CD14-positive monocyte (primary cell): ENCODE measurements at regions not wholly inside any gene's neighbourhood (a gene's known extent, or its start where the extent isn't known, plus 50 kb on each side); places are given as distances from the start of the nearest gene placed in this dataset.

Experiments
- DNase-seq, 3 donors: peaks; one replicate each; pipeline ENCODE4 v3.0.0-alpha.2; 2011 to 2022
- H2AFZ ChIP-seq: 2 replicates; pipeline ENCODE4 v1.6.0; 2012; ENCODE audit warnings: mild to moderate bottlenecking, low read depth, low read length, inconsistent platforms; ENCODE audit not compliant: insufficient read depth, poor library complexity, severe bottlenecking
- H3K27ac ChIP-seq, 2 donors: 1 replicate in 1 of 2; 2 replicates in 1 of 2; pipeline ENCODE4 v1.5.1; 2012 to 2013; ENCODE audit warnings: low read length in 2 of 2, control low read depth in 1 of 2, inconsistent platforms in 1 of 2, low read depth in 1 of 2, mild to moderate bottlenecking in 1 of 2
- H3K27me3 ChIP-seq, 2 donors: one replicate each; pipeline versions ENCODE4 v1.6.0 to v1.6.1; 2011 to 2013; ENCODE audit warnings: low read length in 2 of 2; ENCODE audit not compliant: control insufficient read depth in 2 of 2, insufficient read depth in 2 of 2
- H3K36me3 ChIP-seq, 2 donors: replicated peaks in 1 of 2; 1 replicate in 1 of 2; 2 replicates in 1 of 2; pipeline versions ENCODE4 v1.5.1 to v1.6.1; 2012 to 2013; ENCODE audit warnings: low read length in 2 of 2, control low read depth in 1 of 2, inconsistent platforms in 1 of 2, mild to moderate bottlenecking in 1 of 2; ENCODE audit not compliant: insufficient read depth in 2 of 2, control insufficient read depth in 1 of 2
- H3K4me1 ChIP-seq, 2 donors: 1 replicate in 1 of 2; 2 replicates in 1 of 2; pipeline versions ENCODE4 v1.5.1 to v1.6.1; 2012 to 2013; ENCODE audit warnings: low read length in 2 of 2, control low read depth in 1 of 2, inconsistent platforms in 1 of 2, mild to moderate bottlenecking in 1 of 2, moderate library complexity in 1 of 2; ENCODE audit not compliant: insufficient read depth in 2 of 2, control insufficient read depth in 1 of 2
- H3K4me2 ChIP-seq: replicated peaks from 2 replicates; pipeline ENCODE3; 2012; ENCODE audit warnings: low read length, moderate library complexity, mild to moderate bottlenecking; ENCODE audit not compliant: poor library complexity, severe bottlenecking; ENCODE audit errors: extremely low read depth
- H3K4me3 ChIP-seq, 3 experiments: fragments of 200-600 bp in 1 of 3; sonication (generic) in 1 of 3; replicated peaks in 1 of 3; 1 replicate in 2 of 3; 2 replicates in 1 of 3; pipeline ENCODE4 v1.5.1; 2011 to 2013; ENCODE audit warnings: low read length in 3 of 3, mild to moderate bottlenecking in 3 of 3, control low read depth in 2 of 3, low read depth in 2 of 3, inconsistent platforms in 1 of 3, moderate library complexity in 1 of 3
- H3K79me2 ChIP-seq: 2 replicates; pipeline ENCODE4 v1.6.0; 2012; ENCODE audit warnings: mild to moderate bottlenecking, control low read depth, inconsistent platforms, low read length, moderate library complexity; ENCODE audit not compliant: insufficient read depth
- H3K9ac ChIP-seq: 2 replicates; pipeline ENCODE4 v1.6.0; 2017; ENCODE audit warnings: low read length, mild to moderate bottlenecking; ENCODE audit not compliant: insufficient read depth, poor library complexity, severe bottlenecking
- H3K9me3 ChIP-seq, 2 donors: replicated peaks in 1 of 2; 1 replicate in 1 of 2; 2 replicates in 1 of 2; pipeline versions ENCODE4 v1.5.1 to v1.6.1; 2012 to 2013; ENCODE audit warnings: low read length in 2 of 2, control low read depth in 1 of 2; ENCODE audit not compliant: control insufficient read depth in 1 of 2, insufficient read depth in 1 of 2
- H4K20me1 ChIP-seq: 2 replicates; pipeline ENCODE4 v1.6.0; 2012; ENCODE audit warnings: mild to moderate bottlenecking, low read length, control low read depth, moderate library complexity; ENCODE audit not compliant: insufficient read depth
- H3K27ac Mint-ChIP-seq, 7 donors: one replicate each; pipeline ENCODE4 v1.8.0; 2020; ENCODE audit warnings: mild to moderate bottlenecking in 7 of 7, mixed read lengths in 7 of 7, moderate library complexity in 6 of 7, inconsistent platforms in 2 of 7
- H3K27me3 Mint-ChIP-seq, 3 donors: one replicate each; pipeline ENCODE4 v1.8.0; 2021 to 2022; ENCODE audit warnings: low read depth in 3 of 3, mild to moderate bottlenecking in 3 of 3, mixed read lengths in 3 of 3, moderate library complexity in 3 of 3, inconsistent platforms in 1 of 3
- H3K36me3 Mint-ChIP-seq, 2 donors: one replicate each; pipeline ENCODE4 v1.8.0; 2020; ENCODE audit warnings: mixed read lengths in 2 of 2, inconsistent platforms in 1 of 2, mild to moderate bottlenecking in 1 of 2
- H3K4me1 Mint-ChIP-seq: one replicate; pipeline ENCODE4 v1.8.0; 2020; ENCODE audit warnings: mild to moderate bottlenecking, mixed read lengths
- H3K4me3 Mint-ChIP-seq, 2 donors: one replicate each; pipeline ENCODE4 v1.8.0; 2020; ENCODE audit warnings: mild to moderate bottlenecking in 2 of 2, mixed read lengths in 2 of 2, moderate library complexity in 1 of 2
- H3K9me3 Mint-ChIP-seq, 7 donors: one replicate each; pipeline ENCODE4 v1.8.0; 2020 to 2022; ENCODE audit warnings: mixed read lengths in 7 of 7, mild to moderate bottlenecking in 6 of 7, moderate library complexity in 6 of 7, inconsistent platforms in 2 of 7
- WGBS: methylation state at CpG from one replicate; pipeline ENCODE4 v1.1.5; 2013; ENCODE audit warnings: missing lambda C conversion rate; ENCODE audit not compliant: insufficient coverage; 5-methylcytosine and 5-hydroxymethylcytosine counted together
- intact Hi-C, 2 donors: fragments of 100-400 bp; cut with micrococcal nuclease; formaldehyde crosslinking; loops; one replicate each; pipeline versions ENCODE4 v1.15.0 to v1.15.1; 2023
- TF ChIP-seq, protein P1 (sequence below): fragments of 200-600 bp; IDR thresholded peaks from one replicate; pipeline ENCODE4 v1.8.0; 2022; ENCODE audit warnings: antibody characterized with exemption, mild to moderate bottlenecking

DNA sequence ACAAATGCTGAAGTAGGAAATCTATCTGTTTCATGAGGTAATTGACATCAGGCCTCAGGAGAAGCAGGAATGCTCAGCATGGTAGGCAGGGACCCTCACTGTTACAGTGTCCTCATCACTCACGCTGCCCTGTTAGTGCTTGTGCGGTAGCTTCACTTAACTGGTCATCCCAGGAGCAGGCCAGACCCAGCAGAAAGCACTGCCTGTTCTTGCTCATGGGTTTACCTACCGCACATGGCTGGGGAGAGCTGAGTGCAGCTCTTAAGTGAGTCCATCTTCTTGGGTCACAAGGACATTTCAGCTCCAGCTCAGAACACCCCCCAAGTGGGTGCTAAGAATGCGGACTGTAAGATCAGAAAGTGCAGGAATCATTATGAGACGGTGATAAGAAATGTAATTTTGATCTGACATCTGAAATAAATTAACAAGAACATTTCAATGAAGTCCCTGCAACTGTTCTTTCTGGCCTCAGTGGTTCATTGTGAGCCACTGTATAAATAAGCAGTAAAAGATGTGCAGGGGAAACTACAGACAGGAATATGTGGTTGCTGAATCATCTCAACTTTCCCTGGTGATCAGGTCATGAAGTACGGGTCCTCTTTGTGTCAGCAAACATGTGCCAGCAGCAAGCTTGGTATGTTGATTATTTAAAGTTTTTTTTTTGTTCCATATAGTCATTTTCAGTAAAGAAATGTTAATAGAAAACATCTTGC, 757.7 kb upstream of the TMEM132C start:
- Histone ChIP-seq H3K79me2 (no peaks in the 10 kb centered on the region), H4K20me1 (no peaks in the 10 kb centered on the region), H3K9me3 (no peaks in the 10 kb centered on the region), H3K36me3 (no peaks in the 10 kb centered on the region), H3K4me3 (no peak overlapping the region), H3K4me1 (no peaks in the 10 kb centered on the region), H2AFZ (no peak overlapping the region), H3K4me2 (no peak overlapping the region), H3K27ac (no peak overlapping the region), H3K27me3 (no peaks in the 10 kb centered on the region), H3K9ac (no peak overlapping the region)
- peaks cover 0 to 5% (median 2%) of the 10 kb centered on the region in 7 donors for H3K9me3 Mint-ChIP-seq
- no peak overlapping the region for H3K4me3 Mint-ChIP-seq
- intact Hi-C loops, result no loop called here
- WGBS, result 100% methylated on average over 3 of the region's 6 CpGs
- no peak for DNase-seq
- no peaks in the 10 kb centered on the region for H3K4me1 Mint-ChIP-seq
- peaks cover 0 to 2% (median 0%) of the 10 kb centered on the region in 3 donors for H3K27me3 Mint-ChIP-seq
- H3K36me3 Mint-ChIP-seq, result no peaks in the 10 kb centered on the region
- TF ChIP-seq, protein P1, sequence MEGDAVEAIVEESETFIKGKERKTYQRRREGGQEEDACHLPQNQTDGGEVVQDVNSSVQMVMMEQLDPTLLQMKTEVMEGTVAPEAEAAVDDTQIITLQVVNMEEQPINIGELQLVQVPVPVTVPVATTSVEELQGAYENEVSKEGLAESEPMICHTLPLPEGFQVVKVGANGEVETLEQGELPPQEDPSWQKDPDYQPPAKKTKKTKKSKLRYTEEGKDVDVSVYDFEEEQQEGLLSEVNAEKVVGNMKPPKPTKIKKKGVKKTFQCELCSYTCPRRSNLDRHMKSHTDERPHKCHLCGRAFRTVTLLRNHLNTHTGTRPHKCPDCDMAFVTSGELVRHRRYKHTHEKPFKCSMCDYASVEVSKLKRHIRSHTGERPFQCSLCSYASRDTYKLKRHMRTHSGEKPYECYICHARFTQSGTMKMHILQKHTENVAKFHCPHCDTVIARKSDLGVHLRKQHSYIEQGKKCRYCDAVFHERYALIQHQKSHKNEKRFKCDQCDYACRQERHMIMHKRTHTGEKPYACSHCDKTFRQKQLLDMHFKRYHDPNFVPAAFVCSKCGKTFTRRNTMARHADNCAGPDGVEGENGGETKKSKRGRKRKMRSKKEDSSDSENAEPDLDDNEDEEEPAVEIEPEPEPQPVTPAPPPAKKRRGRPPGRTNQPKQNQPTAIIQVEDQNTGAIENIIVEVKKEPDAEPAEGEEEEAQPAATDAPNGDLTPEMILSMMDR, result no peak
- H3K27ac Mint-ChIP-seq, result no peak overlapping the region

DNA sequence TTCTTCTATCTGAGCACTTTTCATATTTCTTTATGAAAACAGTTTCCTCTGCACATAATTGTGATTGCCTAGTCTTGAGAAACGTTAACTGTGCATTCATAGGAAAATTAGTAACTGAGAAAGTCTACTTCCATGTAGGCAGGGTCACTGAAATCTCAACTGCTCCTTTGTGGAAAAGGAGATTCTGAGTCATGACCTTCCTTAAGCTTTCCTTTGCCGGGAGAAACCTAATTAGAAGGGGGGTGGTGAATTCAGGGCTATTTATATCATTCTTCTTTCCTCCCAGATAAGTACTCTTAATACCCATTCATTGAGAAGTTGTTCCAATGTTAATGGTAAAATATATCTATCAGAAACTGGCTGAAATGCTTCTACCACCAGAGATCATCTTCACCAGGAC, 751.0 kb upstream of the TMEM132C start:
- Histone ChIP-seq H3K4me2 (no peak overlapping the region), H3K27me3 (no peaks in the 10 kb centered on the region), H3K4me1 (no peaks in the 10 kb centered on the region), H3K27ac (no peak overlapping the region), H2AFZ (no peak overlapping the region), H3K36me3 (no peaks in the 10 kb centered on the region), H3K79me2 (no peaks in the 10 kb centered on the region), H3K9ac (no peak overlapping the region), H4K20me1 (no peaks in the 10 kb centered on the region), H3K9me3 (no peaks in the 10 kb centered on the region), H3K4me3 (no peak overlapping the region)
- no peak for DNase-seq
- Mint-ChIP-seq H3K4me1 (no peaks in the 10 kb centered on the region), H3K27ac (no peak overlapping the region), H3K4me3 (no peak overlapping the region), H3K36me3 (no peaks in the 10 kb centered on the region), H3K27me3 (no peaks in the 10 kb centered on the region), H3K9me3 (peaks cover 0 to 3% (median 0%) of the 10 kb centered on the region in 7 donors)
- WGBS, result no CpG with 5 or more reads among the region's 2 CpGs
- TF ChIP-seq, protein P1, result no peak
- intact Hi-C loops, result no loop called here
